ENCODE measurements at regions not wholly inside any gene's neighbourhood (a gene's known extent, or its start where the extent isn't known, plus 50 kb on each side); places are given as distances from the start of the nearest gene placed in this dataset.
"Not testable (repeated sequence)": the region's sequence is repeated elsewhere in the genome, so short reads cannot be mapped to it uniquely, and the experiment has no call there.

DNA sequence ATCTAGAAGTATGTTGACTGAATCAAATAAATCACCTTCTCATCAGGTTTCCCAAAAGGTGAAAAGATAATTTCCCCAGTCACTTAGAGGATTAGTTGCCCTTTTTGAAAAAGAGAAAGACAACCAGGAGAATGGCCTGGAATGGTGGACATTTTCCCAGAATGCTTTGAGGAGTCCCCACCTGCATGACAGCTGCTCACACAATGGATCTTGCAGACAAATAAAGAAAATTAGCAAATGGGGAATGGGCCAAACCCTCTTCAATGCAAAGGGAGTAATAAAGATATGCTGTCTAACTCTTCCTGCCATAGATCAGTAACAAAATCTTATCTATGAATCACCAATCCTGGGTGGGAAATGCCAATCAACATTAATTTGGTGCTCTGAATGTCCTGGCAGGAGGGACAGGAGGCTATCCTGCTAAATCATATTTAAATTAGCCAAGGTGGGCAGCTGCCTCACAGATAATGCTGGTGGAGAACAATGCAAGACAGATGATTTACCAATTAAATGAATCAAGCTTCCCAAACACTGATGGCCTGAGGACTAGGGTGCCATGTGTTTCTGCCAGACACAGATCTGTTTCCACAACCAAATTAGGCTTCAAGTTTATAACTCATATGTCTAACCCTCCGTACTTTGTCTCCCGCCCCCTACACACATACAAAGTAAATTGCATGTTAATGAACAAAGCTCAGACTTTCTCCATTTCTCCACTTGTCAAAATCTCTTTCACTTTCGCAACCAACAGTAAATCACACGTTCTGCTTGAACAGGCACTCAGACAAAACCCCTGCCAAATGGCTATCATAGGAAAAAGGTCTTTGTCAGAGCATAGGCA, 488.0 kb upstream of the PLXNA2 start:
- H3K36me3 Mint-ChIP-seq (ENCODE audit: low read depth) = no peaks in the 10 kb centered on the region
- DNase-seq = no peak
- H3K27ac Mint-ChIP-seq = no peak overlapping the region
- no peaks in the 10 kb centered on the region for H3K27me3 Mint-ChIP-seq (ENCODE audit: insufficient read depth)
- H3K4me3 Mint-ChIP-seq = no peak overlapping the region
- H3K9me3 Mint-ChIP-seq = peaks cover 15% of the 10 kb centered on the region
- H3K4me1 Mint-ChIP-seq (ENCODE audit: low read depth) = no peaks in the 10 kb centered on the region
- TF ChIP-seq, protein P1, sequence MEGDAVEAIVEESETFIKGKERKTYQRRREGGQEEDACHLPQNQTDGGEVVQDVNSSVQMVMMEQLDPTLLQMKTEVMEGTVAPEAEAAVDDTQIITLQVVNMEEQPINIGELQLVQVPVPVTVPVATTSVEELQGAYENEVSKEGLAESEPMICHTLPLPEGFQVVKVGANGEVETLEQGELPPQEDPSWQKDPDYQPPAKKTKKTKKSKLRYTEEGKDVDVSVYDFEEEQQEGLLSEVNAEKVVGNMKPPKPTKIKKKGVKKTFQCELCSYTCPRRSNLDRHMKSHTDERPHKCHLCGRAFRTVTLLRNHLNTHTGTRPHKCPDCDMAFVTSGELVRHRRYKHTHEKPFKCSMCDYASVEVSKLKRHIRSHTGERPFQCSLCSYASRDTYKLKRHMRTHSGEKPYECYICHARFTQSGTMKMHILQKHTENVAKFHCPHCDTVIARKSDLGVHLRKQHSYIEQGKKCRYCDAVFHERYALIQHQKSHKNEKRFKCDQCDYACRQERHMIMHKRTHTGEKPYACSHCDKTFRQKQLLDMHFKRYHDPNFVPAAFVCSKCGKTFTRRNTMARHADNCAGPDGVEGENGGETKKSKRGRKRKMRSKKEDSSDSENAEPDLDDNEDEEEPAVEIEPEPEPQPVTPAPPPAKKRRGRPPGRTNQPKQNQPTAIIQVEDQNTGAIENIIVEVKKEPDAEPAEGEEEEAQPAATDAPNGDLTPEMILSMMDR (IDR thresholded peaks at IDR 0.05) = no peak

- Mint-ChIP-seq H3K27ac (no peak overlapping the region), H3K4me3 (no peak overlapping the region), H3K4me1 (ENCODE audit: low read depth) (no peaks in the 10 kb centered on the region), H3K36me3 (ENCODE audit: low read depth) (0 out of 2 replicates have a peak, but pooled peaks cover 5% of the 10 kb centered on the region), H3K27me3 (ENCODE audit: insufficient read depth) (no peaks in the 10 kb centered on the region), H3K9me3 (peaks cover 46% of the 10 kb centered on the region)
- no peak for DNase-seq
- TF ChIP-seq, protein P1 (IDR thresholded peaks at IDR 0.05) = no peak
Observed at GRCh38 chr1:208737161-208737560, 493.0 kb upstream of the PLXNA2 start.

- Mint-ChIP-seq H3K4me1 (ENCODE audit: low read depth) (no peaks in the 10 kb centered on the region), H3K27me3 (ENCODE audit: insufficient read depth) (no peaks in the 10 kb centered on the region), H3K36me3 (ENCODE audit: low read depth) (0 out of 2 replicates have a peak, but pooled peaks cover 5% of the 10 kb centered on the region), H3K27ac (no peak overlapping the region), H3K4me3 (no peak overlapping the region), H3K9me3 (peaks cover 46% of the 10 kb centered on the region)
- DNase-seq = no peak
- TF ChIP-seq, protein P1 (IDR thresholded peaks at IDR 0.05) = no peak
Observed at GRCh38 chr1:208737922-208738321, 493.7 kb upstream of the PLXNA2 start.

GRCh38 chr1:208739636-208740035, 495.5 kb upstream of the PLXNA2 start:
- H3K9me3 Mint-ChIP-seq = peaks cover 52% of the 10 kb centered on the region

GRCh38 chr1:208741296-208741695, 497.1 kb upstream of the PLXNA2 start:
- Mint-ChIP-seq H3K4me1 (ENCODE audit: low read depth) (no peaks in the 10 kb centered on the region), H3K27ac (no peak overlapping the region), H3K36me3 (ENCODE audit: low read depth) (0 out of 2 replicates have a peak, but pooled peaks cover 5% of the 10 kb centered on the region), H3K27me3 (ENCODE audit: insufficient read depth) (no peaks in the 10 kb centered on the region), H3K9me3 (peaks cover 53% of the 10 kb centered on the region), H3K4me3 (no peak overlapping the region)
- TF ChIP-seq, protein P1 (IDR thresholded peaks at IDR 0.05) = no peak
- DNase-seq = no peak

More at GRCh38 chr1:208739636-208740035, 495.5 kb upstream of the PLXNA2 start:
- DNase-seq; H3K27ac Mint-ChIP-seq; H3K36me3 Mint-ChIP-seq (ENCODE audit: low read depth); H3K4me3 Mint-ChIP-seq; H3K4me1 Mint-ChIP-seq (ENCODE audit: low read depth); H3K27me3 Mint-ChIP-seq (ENCODE audit: insufficient read depth): not testable (repeated sequence)

DNA sequence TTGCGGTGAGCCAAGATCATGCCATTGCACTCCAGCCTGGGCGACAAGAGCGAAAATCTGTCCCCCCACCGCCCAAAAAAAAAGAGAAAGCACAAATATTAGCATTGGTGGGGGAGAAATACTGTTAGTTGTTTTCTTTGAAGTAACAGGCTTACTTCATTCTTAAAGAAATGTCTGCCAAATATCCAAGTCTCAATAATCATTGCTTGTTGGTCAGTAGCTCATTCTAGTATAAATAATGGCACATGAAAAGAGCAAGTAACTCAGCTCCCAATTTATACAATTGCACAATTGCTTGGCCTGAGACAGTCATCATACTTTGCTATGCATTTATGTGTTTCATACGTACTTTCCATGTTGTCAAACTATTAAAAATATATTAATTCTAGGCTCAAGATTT, 499.2 kb upstream of the PLXNA2 start:
- H3K4me1 Mint-ChIP-seq (ENCODE audit: low read depth) = no peaks in the 10 kb centered on the region
- peaks cover 46% of the 10 kb centered on the region for H3K9me3 Mint-ChIP-seq
- DNase-seq = no peak
- TF ChIP-seq, protein P1 (IDR thresholded peaks at IDR 0.05) = no peak
- H3K4me3 Mint-ChIP-seq = no peak overlapping the region
- H3K36me3 Mint-ChIP-seq (ENCODE audit: low read depth) = no peaks in the 10 kb centered on the region
- no peaks in the 10 kb centered on the region for H3K27me3 Mint-ChIP-seq (ENCODE audit: insufficient read depth)
- no peak overlapping the region for H3K27ac Mint-ChIP-seq

Measured in HFFc6 (cell line).